ENCODE measurements at regions not wholly inside any gene's neighbourhood (a gene's known extent, or its start where the extent isn't known, plus 50 kb on each side); places are given as distances from the start of the nearest gene placed in this dataset.
"Not testable (repeated sequence)": the region's sequence is repeated elsewhere in the genome, so short reads cannot be mapped to it uniquely, and the experiment has no call there.

DNA sequence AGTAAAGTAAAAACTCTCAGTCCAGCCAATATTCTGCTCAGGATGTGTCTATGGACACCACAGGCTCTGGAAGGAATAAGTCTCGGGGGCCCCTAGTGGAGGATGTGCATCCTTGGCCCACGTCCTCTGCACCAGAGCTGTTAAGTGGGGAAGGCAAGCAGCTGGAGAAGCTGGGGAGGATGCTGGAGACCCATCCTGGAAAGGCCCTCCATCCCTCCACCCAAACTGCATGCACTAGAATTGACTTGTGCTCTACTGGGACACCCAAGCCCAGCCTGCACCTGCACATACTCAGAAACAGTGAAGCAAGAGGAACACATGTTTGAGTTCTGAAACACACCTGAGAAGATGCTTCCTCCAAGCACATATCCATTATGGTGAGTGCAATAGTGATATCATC is 307.8 kb downstream of the TSHZ3 start:
- DNase-seq (ENCODE audit: low read depth in 2 of 2), result no peak

DNA sequence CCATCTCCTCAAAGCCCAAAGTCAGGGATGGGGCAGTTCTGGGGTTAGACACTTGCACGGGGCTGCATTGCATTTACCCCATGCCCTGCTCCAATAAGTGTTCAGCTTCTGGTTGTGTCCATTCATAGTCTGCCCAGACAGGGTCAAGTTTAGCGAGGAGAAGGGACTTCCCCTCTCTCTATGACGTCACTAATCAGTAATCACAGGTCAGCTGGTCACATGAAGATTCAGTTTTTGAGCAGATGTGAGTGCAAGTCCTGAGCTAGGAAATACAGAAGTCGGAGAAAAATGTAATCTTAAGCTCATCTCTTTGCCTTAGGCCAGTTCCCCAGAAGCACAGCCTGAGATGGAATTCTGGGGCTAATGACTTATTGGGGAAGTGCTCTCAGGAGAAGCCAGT is 310.1 kb downstream of the TSHZ3 start:
- DNase-seq (ENCODE audit: low read depth in 2 of 2), result no peak

DNA sequence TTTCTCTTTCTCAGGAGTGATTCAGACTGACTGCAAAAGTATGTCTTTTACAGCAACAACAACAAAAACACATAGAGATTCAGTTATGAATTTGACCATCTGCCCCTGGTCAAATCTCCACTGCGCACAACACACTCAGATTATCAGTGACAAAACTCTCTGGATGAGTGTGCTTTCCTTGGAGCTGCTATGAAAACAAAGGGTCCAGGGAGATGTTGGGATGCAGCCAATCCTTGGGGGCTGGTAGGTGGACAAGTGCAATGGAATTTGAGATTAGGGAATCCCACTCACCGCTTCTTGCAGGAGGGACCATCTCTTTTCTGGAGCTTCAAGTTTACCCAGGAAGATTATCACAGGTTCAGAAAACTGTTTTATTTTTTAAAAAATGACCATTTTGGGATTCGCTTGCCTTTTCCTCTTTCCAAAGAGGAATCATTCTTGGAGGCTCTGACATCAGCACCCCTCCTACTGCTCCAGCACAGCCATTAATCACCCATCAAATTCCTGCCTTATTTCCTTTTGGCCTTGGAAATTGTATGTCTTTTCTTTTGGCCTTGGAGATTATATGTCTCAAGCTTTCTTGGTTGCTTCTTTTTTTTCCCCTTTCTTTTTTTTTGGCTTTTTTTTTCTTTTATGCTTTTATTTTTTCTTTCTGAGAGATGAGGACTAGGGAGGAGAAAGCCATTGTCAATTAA is 311.8 kb downstream of the TSHZ3 start:
- no peak for DNase-seq (ENCODE audit: low read depth in 2 of 2)

DNA sequence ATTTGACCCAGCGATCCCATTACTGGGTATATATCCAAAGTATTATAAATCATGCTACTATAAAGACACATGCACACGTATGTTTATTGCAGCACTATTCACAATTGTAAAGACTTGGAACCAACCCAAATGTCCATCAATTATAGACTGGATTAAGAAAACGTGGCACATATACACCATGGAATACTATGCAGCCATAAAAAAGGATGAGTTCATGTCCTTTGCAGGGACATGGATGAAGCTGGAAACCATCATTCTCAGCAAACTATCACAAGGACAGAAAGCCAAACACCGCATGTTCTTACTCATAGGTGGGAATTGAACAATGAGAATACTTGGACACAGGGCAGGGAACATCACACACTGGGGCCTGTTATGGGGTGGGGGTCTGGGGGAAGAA is 317.8 kb downstream of the TSHZ3 start:
- DNase-seq (ENCODE audit: low read depth in 2 of 2), result not testable (repeated sequence)

DNA sequence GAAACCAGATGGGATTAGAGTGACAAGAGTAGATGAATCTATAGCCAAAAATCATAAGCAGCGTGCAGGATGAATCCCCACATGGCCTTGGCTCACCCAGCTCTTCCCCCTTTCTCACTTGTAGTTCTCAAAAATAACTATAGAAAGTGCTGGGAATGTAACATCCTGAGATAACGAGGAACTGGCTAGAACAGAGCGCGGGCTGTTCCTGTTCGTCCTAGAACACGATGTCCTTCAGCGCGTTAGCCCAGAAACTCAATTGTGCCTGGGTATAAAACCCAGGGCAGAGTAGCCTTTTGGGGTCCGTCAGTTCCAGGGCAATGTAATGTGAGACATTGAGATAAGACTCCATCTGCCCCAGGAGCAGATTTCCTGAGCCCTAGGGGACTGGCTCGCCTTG is 326.2 kb downstream of the TSHZ3 start:
- no peak for DNase-seq (ENCODE audit: low read depth in 2 of 2)

DNA sequence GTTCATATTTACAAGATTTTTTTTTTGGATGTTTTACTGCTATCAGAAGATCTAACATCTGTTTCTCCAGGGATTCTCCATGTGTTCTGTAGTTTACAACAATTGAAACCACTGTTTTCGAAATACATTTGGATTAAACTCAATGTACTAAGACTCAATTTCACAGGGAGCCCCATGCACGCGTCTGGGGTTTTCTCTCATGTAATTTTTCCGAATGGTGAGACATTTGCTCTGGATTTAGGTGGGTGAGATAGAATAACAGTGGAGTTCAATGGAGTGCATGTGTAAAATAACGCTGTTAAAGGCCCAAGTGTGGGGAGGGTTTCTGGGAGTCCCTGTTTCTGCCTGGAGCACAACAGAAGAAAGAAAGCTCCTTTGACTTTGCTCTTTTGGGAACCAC is 330.3 kb downstream of the TSHZ3 start:
- no peak for DNase-seq (ENCODE audit: low read depth in 2 of 2)

DNA sequence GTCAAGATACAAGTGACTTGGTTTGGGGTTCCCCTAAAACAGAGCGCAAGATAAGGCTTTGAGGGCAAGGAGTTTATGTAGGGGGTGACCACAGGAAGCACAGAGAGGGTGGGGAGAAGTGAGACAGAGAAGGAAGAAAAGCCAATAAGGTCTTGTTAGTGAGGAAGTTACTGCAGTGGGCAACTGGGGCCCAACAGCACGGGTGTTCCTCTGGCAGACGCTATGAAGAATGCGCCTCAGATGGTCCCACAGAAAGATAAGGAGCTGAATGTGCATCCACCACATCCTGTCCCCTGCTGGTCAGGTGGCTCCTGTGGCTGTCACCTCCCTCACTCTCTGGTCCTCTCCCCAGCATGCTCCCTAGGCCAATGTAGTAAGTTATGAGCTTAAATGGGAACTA is 333.5 kb downstream of the TSHZ3 start:
- DNase-seq (ENCODE audit: low read depth in 2 of 2), result no peak

DNA sequence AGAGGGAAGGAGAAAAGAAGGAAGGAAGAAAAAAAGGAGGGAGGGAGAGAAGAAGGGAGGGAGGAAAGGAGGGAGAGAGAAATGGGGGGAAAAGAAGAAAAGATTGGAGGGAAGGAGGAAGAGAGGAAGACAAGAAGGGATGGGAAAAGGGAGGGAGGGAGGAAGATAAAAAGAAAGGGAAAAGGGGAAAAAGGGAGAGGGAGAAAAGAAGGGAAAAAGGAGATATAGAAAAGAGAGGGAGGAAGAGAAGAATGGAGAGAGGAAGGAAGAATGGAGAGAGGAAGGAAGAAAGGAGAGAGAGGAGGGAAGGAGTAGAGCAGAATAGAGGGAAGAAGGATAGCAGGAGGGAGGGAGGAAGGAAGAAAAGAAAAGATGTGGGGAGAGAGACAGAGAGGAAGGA is 334.6 kb downstream of the TSHZ3 start:
- no peak for DNase-seq (ENCODE audit: low read depth in 2 of 2)

DNA sequence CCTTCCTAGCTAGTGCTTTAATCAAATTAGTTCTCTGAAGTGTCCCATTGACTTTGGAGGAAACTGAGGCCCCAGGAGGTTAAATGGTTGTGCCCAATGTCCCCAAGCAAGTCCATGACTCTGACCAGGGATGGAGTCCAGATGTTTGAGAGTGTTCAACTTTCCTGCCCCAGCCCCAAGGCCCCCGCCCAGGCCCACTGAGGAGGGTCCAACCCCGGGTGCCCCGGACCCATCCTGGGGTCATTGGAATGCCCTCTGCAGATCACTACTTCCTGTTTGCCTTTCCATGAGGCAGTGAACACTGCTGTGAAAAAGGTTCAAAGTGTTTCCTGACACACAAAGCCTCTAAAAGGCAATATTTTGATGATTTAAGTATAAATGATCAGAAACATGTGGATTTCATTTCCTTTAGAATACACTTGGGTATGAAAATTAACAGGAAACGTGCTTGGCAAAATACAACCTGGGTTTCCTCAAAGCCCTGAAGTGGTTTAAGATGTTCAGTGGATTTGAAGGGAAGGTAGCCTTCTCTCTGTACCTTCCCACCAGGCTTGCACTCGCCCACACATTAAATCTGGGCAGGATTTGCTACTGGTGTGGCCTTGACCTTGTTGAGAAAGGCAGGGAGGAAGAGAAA is 335.7 kb downstream of the TSHZ3 start:
- DNase-seq (ENCODE audit: low read depth in 2 of 2), result no peak

DNA sequence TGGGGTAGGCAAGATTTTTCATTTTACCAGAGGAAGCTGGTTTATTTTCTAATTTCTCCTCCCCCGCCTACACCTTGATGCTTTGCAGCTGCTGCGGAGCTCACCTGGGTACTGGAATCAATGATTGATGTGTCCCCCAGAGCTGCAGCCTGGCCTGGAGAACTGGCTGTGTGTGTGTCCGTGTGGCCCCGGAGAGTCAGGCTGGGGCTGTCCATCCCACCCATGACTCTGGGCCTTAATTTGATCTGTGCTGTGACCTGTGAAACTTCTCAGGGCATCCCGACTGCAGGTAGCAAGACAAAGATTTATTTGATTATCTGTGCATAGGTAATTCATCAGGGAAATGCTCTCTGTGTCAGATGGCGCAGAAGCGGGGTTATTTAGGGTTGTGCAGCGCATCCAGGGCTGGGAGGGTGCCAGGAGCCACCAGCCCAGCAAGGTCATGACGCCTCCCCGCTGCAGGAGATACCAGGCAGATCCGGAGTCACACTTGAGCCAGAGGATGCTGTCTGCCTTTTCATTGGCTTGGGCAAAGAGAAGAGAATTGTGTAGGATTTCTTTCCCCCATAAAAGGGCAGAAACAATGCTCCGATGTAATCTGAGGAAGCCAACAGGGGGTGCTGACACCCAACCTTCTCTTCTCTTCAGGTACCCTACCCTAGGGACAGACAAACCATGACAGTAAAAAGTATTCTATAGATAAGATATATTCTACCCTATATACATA is 346.6 kb downstream of the TSHZ3 start:
- DNase-seq (ENCODE audit: low read depth in 2 of 2), result no peak

DNA sequence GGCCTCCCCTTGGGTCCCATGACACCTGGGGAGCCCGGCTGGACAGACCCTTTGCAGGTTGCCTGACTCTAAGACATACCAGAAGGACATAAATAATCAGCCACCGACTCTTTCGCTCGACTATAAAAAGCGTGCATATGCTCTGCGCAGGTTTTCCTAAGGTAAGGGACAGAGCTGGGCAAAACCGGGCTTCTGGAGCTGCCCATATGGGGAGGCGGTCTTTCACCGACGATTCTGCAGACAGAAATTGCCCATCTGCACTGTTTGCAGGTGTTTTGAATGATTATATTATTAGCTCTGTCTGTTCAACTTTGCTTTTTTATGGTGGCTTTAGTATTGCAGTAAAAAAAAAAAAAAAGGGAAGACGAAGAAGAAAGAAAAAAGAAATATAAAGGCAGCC is 347.2 kb downstream of the TSHZ3 start:
- no peak for DNase-seq (ENCODE audit: low read depth in 2 of 2)

DNA sequence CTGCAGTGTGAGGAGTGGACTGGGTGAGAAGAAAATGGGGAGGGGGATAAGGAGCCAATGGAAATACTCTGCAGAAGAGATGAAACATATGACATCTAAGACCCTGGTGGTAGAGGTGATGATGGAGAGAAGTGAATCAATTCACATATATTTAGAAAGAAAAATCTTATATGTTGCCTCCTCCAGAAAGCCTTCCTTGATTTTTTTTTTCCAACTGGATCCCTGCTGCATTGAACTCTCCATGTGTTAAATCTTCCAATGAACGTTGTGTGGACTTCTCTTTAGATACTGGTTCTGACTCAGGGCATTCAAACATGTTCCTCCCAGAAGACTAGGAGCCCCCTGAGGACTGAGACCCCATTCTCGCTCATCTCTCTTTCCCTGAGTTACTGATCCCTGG is 348.3 kb downstream of the TSHZ3 start:
- DNase-seq (ENCODE audit: low read depth in 2 of 2), result no peak

DNA sequence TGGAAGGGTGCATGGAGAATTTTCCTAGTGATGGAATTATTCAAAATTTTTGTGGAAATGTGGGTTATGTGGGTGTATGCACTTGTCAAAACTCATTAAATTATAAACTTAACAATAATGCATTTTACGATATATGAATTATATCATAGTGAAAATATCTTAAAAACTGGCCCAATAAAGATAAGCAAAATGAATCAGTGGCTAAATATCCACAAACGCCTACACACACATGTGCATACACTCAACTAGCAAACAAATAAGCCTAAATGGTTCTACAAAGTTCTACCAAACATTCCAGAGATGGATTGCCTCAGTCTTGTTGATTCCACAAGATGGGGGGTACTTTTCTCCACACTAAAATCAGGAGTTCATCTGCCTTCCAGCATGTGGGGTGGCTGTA is 349.5 kb downstream of the TSHZ3 start:
- DNase-seq (ENCODE audit: low read depth in 2 of 2), result peak in 1 of 2 experiments; percentile 4

DNA sequence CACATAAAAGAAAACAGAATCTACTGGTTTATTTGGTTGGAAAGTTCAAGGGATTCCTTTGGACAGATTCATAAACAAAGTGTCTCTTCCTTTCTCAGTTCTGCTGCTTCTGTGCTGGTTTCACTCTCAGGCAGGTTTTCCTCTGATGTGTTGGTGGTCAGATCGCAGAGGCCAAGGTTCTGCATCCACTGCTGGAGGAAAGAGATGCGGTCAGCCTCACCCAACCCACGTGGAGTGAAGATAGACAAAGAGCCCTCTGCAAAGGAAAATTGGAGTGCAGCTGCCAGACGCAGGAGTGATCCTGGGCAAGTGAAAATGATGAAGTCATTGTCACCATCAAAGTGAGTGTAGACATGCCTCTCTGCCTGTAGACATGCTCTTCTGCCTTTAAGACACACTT is 352.0 kb downstream of the TSHZ3 start:
- DNase-seq (ENCODE audit: low read depth in 2 of 2), result no peak

DNA sequence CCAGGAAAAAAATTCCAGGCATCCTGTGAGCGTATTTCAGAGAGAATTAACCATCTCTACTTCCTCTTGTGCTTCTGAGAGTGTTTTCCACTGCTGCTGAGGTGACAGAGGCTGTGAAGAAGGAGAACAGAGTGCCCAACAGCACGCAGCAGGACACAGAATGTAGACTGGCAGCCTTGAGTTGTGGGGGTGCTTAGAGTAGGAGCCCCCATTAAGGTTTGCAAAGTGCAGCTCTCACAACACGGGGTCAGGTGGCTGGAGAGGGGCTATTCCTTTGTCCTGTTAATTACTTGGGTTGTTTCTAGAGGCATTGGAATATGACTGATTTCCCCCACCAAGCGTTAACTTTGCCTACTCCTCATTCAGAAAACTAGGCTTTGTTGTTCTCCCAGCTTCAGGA is 370.6 kb downstream of the TSHZ3 start:
- no peak for DNase-seq (ENCODE audit: low read depth in 2 of 2)

DNA sequence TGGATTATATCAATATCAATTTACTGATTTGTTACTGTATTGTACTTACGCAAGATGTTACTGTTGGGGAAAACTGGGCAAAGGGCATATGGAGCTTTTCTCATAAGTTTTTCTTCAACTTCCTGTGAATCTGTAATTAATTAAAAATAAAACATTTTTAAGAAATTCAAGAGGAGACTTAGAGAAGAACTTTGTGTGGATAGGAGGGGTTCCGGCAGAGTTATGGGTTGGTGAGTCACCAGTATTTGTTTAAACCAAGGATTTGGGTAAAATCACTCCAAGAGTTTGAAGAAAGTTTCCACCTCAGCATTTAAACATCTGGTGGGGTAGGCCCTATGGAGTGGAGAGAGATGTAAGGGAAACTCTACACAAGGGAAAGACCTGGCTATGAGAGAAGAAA is 379.6 kb downstream of the TSHZ3 start:
- DNase-seq (ENCODE audit: low read depth in 2 of 2), result peak; percentile 13 to 31

DNA sequence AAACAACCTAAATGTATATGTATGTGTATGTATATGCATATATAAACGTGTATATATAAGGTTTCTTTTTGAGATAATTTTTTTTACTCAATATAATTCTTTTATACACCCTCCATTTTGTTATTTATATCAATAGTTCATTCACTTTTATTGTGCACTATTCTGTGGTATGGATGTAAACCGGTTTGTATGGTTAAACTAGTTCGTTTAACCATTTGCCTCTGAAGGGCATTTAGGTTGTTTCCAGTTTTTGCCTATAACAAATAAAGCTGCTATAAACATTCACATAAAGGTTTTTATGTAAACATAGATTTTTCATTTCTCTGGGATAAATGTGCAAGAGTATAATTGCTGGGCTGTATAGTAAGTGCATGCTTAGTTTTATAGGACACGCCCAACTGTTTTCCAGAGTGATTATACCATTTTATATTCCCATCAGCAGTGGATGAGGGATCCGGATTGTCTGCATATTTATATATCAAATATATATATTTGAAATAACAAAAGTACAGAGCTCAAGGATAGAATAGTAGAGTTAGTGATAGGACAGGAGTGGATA is 380.3 kb downstream of the TSHZ3 start:
- no peak for DNase-seq (ENCODE audit: low read depth in 2 of 2)

DNA sequence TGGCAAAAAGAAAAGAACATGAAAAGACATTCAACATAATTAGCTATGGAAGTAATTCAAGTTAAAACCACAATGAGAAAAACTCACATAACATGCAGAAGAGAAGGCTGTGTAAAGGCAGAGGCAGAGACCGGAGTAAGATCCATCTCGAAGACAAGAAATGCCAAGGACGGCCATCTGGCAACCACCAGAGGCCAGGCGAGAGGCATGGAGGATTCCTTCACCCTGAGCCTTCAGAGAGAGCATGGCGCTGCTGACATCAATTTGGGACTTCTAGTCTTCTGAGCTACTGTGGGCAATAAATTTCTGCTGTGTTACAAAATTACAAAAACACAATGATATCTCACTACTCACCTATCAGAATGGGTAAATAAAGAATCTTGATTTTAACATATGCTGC is 381.0 kb downstream of the TSHZ3 start:
- no peak for DNase-seq (ENCODE audit: low read depth in 2 of 2)

DNA sequence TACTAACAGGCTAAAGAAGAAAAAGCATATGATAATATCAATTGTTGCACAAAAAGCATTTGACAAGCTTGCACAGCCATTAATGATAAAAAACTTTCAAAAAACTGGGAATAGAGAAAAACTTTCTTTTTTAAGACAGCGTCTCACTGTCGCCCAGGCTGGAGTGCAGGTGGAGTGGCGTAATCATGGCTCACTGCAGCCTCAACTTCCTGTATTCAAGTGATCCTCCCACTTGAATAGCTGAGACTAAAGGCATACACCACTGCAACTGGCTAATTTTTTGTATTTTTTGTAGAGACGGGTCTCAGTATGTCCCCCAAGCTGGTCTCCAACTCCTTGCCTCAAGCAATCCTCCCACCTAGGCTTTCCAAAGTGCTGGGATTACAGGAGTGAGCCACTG is 382.8 kb downstream of the TSHZ3 start:
- no peak for DNase-seq (ENCODE audit: low read depth in 2 of 2)

DNA sequence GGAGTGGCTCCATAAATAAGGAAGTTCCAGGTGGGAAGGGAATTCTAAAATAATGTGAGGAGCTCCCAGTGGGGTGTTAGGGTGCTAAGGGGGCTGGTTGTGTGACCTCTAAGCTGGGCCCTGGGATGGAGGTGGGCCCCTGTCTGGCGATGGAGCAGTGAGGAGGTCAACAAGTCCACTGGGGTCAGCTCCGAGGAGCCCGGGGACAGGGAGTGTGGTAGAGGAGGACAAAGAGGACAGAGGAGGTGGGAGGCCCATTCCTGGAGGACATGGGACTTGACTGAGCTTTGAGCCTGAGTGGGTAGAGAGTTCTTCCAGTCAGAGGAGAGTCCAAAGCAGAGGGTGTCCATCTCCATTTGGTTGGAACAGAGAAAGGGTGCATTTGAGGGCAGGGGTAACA is 390.2 kb downstream of the TSHZ3 start:
- no peak for DNase-seq (ENCODE audit: low read depth in 2 of 2)

DNA sequence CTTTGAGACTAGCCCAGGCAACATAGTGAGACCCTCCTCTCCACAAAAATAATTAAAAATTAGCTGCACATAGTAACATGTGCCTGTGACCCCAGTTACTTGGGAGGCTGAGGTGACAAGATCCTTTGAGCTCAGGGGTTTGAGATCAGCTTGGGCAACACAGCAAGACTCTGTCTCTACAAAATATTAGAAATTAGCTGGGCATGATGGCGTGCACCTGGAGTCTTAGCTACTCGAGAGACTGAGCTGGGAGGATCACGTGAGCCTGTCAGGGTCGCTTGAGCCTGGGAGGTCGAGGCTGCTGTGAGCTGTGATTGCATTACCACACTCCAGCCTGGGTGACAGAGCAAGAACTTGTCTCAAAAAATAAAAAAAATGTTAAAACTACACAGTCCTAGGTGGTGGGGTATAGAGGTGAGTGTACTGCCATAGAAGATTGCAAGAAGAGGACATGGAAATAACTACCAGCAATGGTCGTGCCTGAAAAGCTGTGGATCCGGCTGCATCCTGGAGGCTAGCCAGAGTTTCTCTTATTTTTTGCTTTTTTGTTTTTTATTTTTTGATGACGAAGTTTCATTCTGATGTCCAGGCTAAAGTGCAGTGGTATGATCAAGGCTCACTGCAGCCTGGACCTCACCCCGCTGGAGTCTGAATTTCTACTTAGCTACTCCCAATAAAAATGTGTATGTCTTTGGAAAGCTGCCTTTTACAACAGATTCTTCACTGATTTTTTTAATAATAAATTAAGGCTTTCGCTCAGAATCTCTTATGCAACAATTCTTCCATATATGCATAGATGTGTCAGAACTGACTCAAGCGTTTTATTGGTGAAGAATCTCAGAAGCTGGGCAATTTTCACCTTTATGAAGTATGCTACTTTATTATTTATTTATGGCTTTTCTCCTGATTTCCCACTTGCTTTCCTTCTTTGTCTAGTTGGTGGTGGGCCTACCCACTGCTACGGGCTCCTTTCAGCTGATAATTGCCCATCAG is 393.8 kb downstream of the TSHZ3 start:
- DNase-seq (ENCODE audit: low read depth in 2 of 2), result no peak

Data from fibroblast of skin of left biceps (primary cell).